IMR-90 (cell line): ENCODE measurements at regions not wholly inside any gene's neighbourhood (a gene's known extent, or its start where the extent isn't known, plus 50 kb on each side); places are given as distances from the start of the nearest gene placed in this dataset.

Source experiments
- ATAC-seq: fragments of 200-7000 bp; cut with Tn5 transposase; 2 replicates; pipeline ENCODE4 v1.9.1; 2020; ENCODE audit warnings: low read depth, mild to moderate bottlenecking, moderate library complexity
- BruUV-seq: library from RNA; stranded (reverse); fragments of 400-500 nt; replicated peaks from 2 replicates; lab custom pipeline; 2021; lab: Mats Ljungman, UMichigan
- CTCF ChIA-PET: fragments of 300-600 bp; formaldehyde crosslinking; extraction: SDS; loops from one replicate; lab custom pipeline; 2021; ENCODE audit warnings: antibody characterized with exemption; lab: Yijun Ruan, JAX
- POLR2A ChIA-PET: fragments of 300-600 bp; sonication (Branson Sonifier 250); formaldehyde crosslinking; loops from one replicate; lab custom pipeline; 2022; ENCODE audit warnings: antibody characterized with exemption; ENCODE audit not compliant: unreplicated experiment; lab: Charles Lee
- DNase-seq: peaks from one replicate; pipeline ENCODE4 v3.0.0; 2013
- H2AFZ ChIP-seq: replicated peaks from 2 replicates; pipeline ENCODE3; 2013; ENCODE audit warnings: low read length, mild to moderate bottlenecking; ENCODE audit not compliant: poor library complexity
- H2AK5ac ChIP-seq: 2 replicates; pipeline ENCODE4 v1.6.1; 2013; ENCODE audit warnings: low read depth, low read length, inconsistent platforms
- H2AK9ac ChIP-seq: replicated peaks from 2 replicates; pipeline ENCODE3; 2013; ENCODE audit warnings: mild to moderate bottlenecking, low read depth, low read length, moderate library complexity; ENCODE audit not compliant: poor library complexity
- H2BK120ac ChIP-seq: 2 replicates; pipeline ENCODE4 v1.6.1; 2013; ENCODE audit warnings: low read depth, low read length, inconsistent platforms
- H2BK15ac ChIP-seq: 3 replicates; pipeline ENCODE4 v1.6.1; 2013; ENCODE audit warnings: low read depth, low read length, inconsistent platforms
- H2BK20ac ChIP-seq: 2 replicates; pipeline ENCODE4 v1.6.1; 2013; ENCODE audit warnings: low read depth, mild to moderate bottlenecking, inconsistent platforms, low read length, moderate library complexity
- H2BK5ac ChIP-seq: 2 replicates; pipeline ENCODE4 v1.6.1; 2013; ENCODE audit warnings: mild to moderate bottlenecking, low read depth, low read length, inconsistent platforms; ENCODE audit not compliant: poor library complexity, severe bottlenecking
- H3K14ac ChIP-seq: replicated peaks from 2 replicates; pipeline ENCODE4 v1.6.1; 2013; ENCODE audit warnings: low read depth, low read length, inconsistent platforms
- H3K18ac ChIP-seq: 2 replicates; pipeline ENCODE4 v1.6.1; 2013; ENCODE audit warnings: low read depth, low read length, control low read depth
- H3K23ac ChIP-seq: 2 replicates; pipeline ENCODE4 v1.6.1; 2013; ENCODE audit warnings: low read depth, low read length, inconsistent platforms
- H3K27ac ChIP-seq: 2 replicates; pipeline ENCODE4 v1.5.1; 2013; ENCODE audit warnings: mild to moderate bottlenecking, control low read depth, low read length; ENCODE audit not compliant: insufficient read depth
- H3K27me3 ChIP-seq: 2 replicates; pipeline ENCODE4 v1.6.1; 2013; ENCODE audit warnings: low read length; ENCODE audit not compliant: control insufficient read depth, insufficient read depth
- H3K36me3 ChIP-seq: 2 replicates; pipeline ENCODE4 v1.6.1; 2013; ENCODE audit warnings: low read length, mixed read lengths; ENCODE audit not compliant: control insufficient read depth, insufficient read depth
- H3K4ac ChIP-seq: 2 replicates; pipeline ENCODE4 v1.6.1; 2013; ENCODE audit warnings: low read depth, low read length, inconsistent platforms
- H3K4me1 ChIP-seq: 2 replicates; pipeline ENCODE4 v1.6.1; 2013; ENCODE audit warnings: low read length, mixed read lengths; ENCODE audit not compliant: control insufficient read depth, insufficient read depth
- H3K4me2 ChIP-seq: 2 replicates; pipeline ENCODE4 v1.6.1; 2013; ENCODE audit warnings: low read depth, mild to moderate bottlenecking, control low read depth, low read length, moderate library complexity
- H3K4me3 ChIP-seq: 2 replicates; pipeline ENCODE4 v1.5.1; 2013; ENCODE audit warnings: low read depth, mild to moderate bottlenecking, control low read depth, low read length, moderate library complexity; ENCODE audit not compliant: insufficient read depth
- H3K56ac ChIP-seq: 2 replicates; pipeline ENCODE4 v1.6.1; 2013; ENCODE audit warnings: low read length, inconsistent platforms; ENCODE audit not compliant: insufficient read depth; ENCODE audit errors: extremely low read depth
- H3K79me1 ChIP-seq, 2 experiments: 2 replicates each; pipeline ENCODE4 v1.6.1; 2013; ENCODE audit warnings: low read length in 2 of 2, inconsistent platforms in 1 of 2, low read depth in 1 of 2
- H3K9ac ChIP-seq: 2 replicates; pipeline ENCODE4 v1.6.1; 2013; ENCODE audit warnings: low read depth, low read length, control low read depth
- H3K9me1 ChIP-seq: 2 replicates; pipeline ENCODE4 v1.6.1; 2013; ENCODE audit warnings: low read length, inconsistent platforms; ENCODE audit not compliant: insufficient read depth
- H3K9me3 ChIP-seq: 2 replicates; pipeline ENCODE4 v1.6.1; 2013; ENCODE audit warnings: low read length; ENCODE audit not compliant: control insufficient read depth, insufficient read depth
- H4K20me1 ChIP-seq: 2 replicates; pipeline ENCODE4 v1.6.1; 2013; ENCODE audit warnings: low read length, inconsistent platforms; ENCODE audit not compliant: insufficient read depth
- H4K5ac ChIP-seq: 2 replicates; pipeline ENCODE4 v1.6.1; 2013; ENCODE audit warnings: mild to moderate bottlenecking, low read depth, low read length, control low read depth
- H4K8ac ChIP-seq, 2 experiments: 2 replicates each; pipeline ENCODE4 v1.6.1; 2013; ENCODE audit warnings: low read depth in 2 of 2, low read length in 2 of 2, control low read depth in 1 of 2, inconsistent platforms in 1 of 2
- H4K91ac ChIP-seq: 2 replicates; pipeline ENCODE4 v1.6.1; 2013; ENCODE audit warnings: low read depth, low read length, inconsistent platforms; ENCODE audit not compliant: insufficient read depth
- FOS ChIP-seq: fragments of 150-350 bp; IDR thresholded peaks from 2 replicates; pipeline ENCODE4 v1.6.1; 2016; ENCODE audit warnings: low read depth, low read length
- RAD21 ChIP-seq: IDR thresholded peaks from 2 replicates; pipeline ENCODE4 v1.6.1; 2012; ENCODE audit warnings: low read length, improper control_type of control experiment
- RFX5 ChIP-seq: IDR thresholded peaks from 2 replicates; pipeline ENCODE4 v1.8.0; 2012; ENCODE audit warnings: low read depth, mild to moderate bottlenecking, low read length, moderate library complexity
- SMC3 ChIP-seq: fragments of 150-350 bp; IDR thresholded peaks from 2 replicates; pipeline ENCODE4 v1.6.1; 2016; ENCODE audit warnings: low read depth, mild to moderate bottlenecking, antibody characterized with exemption, low read length, moderate library complexity
- WGBS, 2 experiments: methylation state at CpG; one replicate each; pipeline versions ENCODE4 v1.1.5 to v1.1.7; 2013; ENCODE audit warnings: missing lambda C conversion rate in 2 of 2; ENCODE audit not compliant: insufficient read length in 1 of 2; ENCODE audit errors: extremely low coverage in 2 of 2; 5-methylcytosine and 5-hydroxymethylcytosine counted together
- dilution Hi-C: fragments of 300-500 bp; cut with HindIII; formaldehyde crosslinking; loops from one replicate; pipeline ENCODE4 v1.14.3; 2018; ENCODE audit warnings: low sequenced_read_pairs; ENCODE audit not compliant: unreplicated experiment
- in situ Hi-C: fragments of 300-500 bp; cut with MboI; formaldehyde crosslinking; loops from 3 replicates; pipeline ENCODE4 v1.14.3; 2019; ENCODE audit warnings: low sequenced_read_pairs, inconsistent platforms, mixed read lengths
- intact Hi-C: fragments of 100-400 bp; cut with micrococcal nuclease; formaldehyde crosslinking; loops from 2 replicates; pipeline ENCODE4 v1.10.0; 2022

DNA sequence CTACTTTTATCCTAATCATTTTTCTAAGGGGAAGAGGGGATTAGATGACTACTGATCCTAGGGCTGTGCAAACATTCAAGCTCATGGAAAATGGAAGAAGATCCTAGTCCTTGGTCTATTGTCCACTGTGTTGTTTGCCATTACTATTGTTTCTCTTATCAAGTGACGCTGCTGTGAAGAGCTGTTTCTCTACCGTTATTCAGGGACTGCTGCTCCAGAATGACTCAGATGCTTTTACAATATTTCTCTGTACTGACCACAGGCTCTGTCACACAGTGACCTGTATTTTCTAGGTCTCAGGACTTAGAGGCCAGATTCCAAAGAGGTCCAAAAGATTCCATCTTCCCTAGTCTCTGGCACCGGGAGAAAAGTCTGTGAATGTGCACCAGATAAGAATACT lies 159.5 kb upstream of the CHD1 start:
- no peak overlapping the region for H3K27ac ChIP-seq
- no peaks in the 10 kb centered on the region for H3K27me3 ChIP-seq
- no peak overlapping the region for H2AK9ac ChIP-seq
- intact Hi-C loops, result no loop called here
- H3K18ac ChIP-seq, result no peak overlapping the region
- ChIA-PET CTCF (no interaction called here), POLR2A (no interaction called here)
- in situ Hi-C loops, result no loop called here
- H2BK5ac ChIP-seq, result no peak overlapping the region
- no peaks in the 10 kb centered on the region for H3K9me1 ChIP-seq
- no peak overlapping the region for H2BK120ac ChIP-seq
- no TSS peak for BruUV-seq
- no peaks in the 10 kb centered on the region for H3K9me3 ChIP-seq
- H3K79me1 ChIP-seq, result no peaks in the 10 kb centered on the region
- H4K91ac ChIP-seq, result no peak overlapping the region
- dilution Hi-C loops, result no loop called here
- H3K4me2 ChIP-seq, result no peak overlapping the region
- no peaks in the 10 kb centered on the region for H3K4me1 ChIP-seq
- H2AK5ac ChIP-seq, result no peak overlapping the region
- H2BK15ac ChIP-seq, result no peak overlapping the region
- H3K4me3 ChIP-seq, result no peak overlapping the region
- no peak overlapping the region for H3K4ac ChIP-seq
- no peaks in the 10 kb centered on the region for H3K36me3 ChIP-seq
- no CpG with 5 or more reads among the region's 3 CpGs for WGBS, 2 experiments
- peak; percentile 5 for DNase-seq
- H3K9ac ChIP-seq, result no peak overlapping the region
- no peak overlapping the region for H3K14ac ChIP-seq
- H4K5ac ChIP-seq, result no peak overlapping the region
- no peak overlapping the region for H3K56ac ChIP-seq
- no peak overlapping the region for H2BK20ac ChIP-seq
- no peaks in the 10 kb centered on the region for H4K20me1 ChIP-seq
- ATAC-seq, result no peak
- H2AFZ ChIP-seq, result no peak overlapping the region
- no peak overlapping the region for H3K23ac ChIP-seq
- H4K8ac ChIP-seq, result no peak overlapping the region
- TF ChIP-seq SMC3 (no peak), RAD21 (no peak), RFX5 (no peak), FOS (no peak)
